Fibroblast of mammary gland (primary cell): ENCODE measurements at regions not wholly inside any gene's neighbourhood (a gene's known extent, or its start where the extent isn't known, plus 50 kb on each side); places are given as distances from the start of the nearest gene placed in this dataset.
A peak's percentile ranks its signal among the peaks of the same experiment; 100 is the strongest.
"Not testable (repeated sequence)": the region's sequence is repeated elsewhere in the genome, so short reads cannot be mapped to it uniquely, and the experiment has no call there.

Source experiments
- DNase-seq: peaks from one replicate; pipeline ENCODE4 v3.0.0-alpha.2; 2010; ENCODE audit warnings: low read depth
- H3K4me3 ChIP-seq: 2 replicates; pipeline ENCODE4 v1.5.1; 2011; ENCODE audit warnings: low read depth, mild to moderate bottlenecking, low read length, moderate library complexity; ENCODE audit not compliant: control insufficient read depth
- CTCF ChIP-seq: conservative IDR thresholded peaks from 2 replicates; pipeline ENCODE4 v1.5.1; 2011; ENCODE audit warnings: low read depth, low read length, inconsistent platforms; ENCODE audit not compliant: control insufficient read depth, insufficient read depth

GRCh38 chr18:14382666-14383065 lies 160.7 kb downstream of the POTEC start:
- DNase-seq, H3K4me3 ChIP-seq: not testable (repeated sequence)

- not testable (repeated sequence) for DNase-seq, H3K4me3 ChIP-seq
Observed at GRCh38 chr18:14379489-14379888, 163.9 kb downstream of the POTEC start.

DNA sequence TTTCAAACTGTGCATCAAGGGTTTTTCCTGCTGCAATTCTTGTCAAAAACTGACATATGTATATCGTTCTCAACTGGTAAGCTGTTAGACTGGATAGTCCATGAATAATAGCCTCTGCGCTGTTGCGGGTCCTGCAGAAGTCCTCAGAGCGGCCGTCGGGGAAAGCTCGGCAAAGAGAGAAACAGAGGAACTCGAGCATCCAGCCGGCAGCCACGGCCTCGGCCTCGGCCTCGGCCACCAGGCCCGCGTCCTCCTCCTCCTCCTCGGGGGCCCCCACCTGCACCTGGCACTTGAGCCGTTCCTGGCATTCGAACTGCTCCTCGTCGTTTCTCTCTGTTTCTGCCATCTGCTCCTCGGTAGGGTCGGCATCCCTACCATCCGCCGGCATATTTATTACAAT lies 165.0 kb downstream of the POTEC start:
- not testable (repeated sequence) for H3K4me3 ChIP-seq, DNase-seq

DNA sequence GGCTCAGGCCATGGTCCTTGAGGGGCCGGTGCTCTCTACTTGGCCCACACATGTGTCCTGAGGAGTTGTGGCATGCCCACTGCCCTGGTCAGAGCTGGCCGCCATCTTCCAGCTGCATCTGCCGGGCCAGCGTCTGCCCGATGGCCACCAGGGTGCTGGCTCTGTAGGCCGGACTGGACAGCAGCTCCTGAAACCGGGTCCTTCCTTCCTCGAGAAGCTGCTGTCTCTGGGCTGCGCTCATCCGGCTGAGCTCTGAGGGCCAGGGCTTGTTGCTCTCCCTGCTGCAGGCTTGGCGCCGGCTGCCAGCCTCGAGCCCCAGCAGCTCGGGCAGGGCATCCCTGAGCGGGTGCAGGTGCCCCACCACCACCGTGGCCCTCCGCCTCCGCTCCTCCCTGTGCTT lies 182.1 kb downstream of the POTEC start:
- H3K4me3 ChIP-seq, DNase-seq: not testable (repeated sequence)

DNA sequence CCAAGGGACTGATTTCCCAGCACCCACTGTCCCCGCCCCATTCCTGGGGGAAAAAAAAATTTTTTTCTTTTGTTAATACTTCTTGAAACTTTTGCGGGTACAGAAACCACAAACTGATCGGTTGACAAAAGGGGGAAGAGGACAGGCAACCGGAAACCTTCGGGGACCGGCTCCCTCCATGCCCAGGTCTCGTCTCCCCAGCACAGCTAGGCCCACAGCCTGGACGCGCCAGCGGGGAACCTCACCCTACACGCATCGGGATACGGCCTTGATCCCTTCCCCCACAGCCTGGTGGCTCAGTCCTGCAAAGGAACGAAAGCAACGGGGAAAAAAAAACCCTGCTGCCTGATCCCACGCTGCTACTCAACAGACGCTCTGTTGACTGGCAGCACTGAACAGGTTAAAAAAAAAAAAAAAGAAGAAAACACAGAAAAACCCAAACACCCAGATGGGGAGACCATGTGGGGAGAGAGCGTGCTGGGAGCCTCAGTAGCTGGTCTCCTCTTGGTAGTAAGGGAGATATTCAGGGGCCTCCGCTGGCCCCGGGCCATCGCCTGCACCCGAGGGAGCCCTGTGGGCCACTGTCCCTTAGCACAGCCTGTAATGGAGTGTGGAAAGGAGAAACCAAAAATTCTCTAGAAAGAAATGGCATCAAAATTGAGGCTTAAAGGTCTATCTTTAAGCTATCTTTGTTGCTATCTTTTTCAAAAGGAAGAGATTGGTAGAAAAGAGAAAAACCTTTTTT lies 185.7 kb downstream of the POTEC start:
- not testable (repeated sequence) for DNase-seq, H3K4me3 ChIP-seq

DNA sequence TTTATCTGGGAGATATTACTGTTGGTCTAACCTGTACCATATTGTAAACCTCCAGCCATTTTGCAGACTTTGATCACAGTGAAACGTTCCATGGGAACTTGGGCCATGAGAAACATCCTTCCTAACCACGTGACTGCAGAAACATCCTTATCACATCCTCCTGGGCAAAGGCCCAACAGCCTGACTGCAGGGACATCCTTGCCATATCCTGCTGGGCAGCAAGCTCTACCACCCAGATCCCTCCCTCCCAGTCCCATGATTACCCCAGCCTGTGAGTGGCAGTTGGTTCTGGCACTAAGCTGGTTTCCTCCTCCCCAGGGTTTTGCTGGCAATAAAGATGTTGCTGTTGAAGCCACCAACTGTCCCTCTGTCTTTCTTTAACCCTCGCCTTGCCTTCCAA lies 201.2 kb downstream of the POTEC start:
- DNase-seq, H3K4me3 ChIP-seq: not testable (repeated sequence)

DNA sequence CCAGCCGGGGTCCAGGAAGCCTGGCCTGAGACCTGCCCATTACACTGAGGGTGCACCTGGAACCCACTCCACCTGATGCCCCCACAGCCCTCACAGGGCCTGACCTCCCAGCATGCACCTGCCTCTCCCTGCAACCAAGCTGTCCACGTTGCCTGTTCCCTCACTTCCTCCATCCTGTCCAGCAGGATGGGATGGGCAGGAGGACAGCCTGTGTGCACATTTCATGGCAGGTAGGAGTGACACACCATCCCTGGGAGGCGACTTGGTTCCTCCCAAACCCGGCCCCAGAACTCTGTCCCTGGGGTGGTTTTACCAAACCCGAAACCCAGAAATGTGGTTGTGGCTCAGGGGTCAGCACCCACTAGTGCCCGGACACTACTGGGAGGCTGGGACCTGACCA lies 203.8 kb upstream of the ZNF519 start:
- H3K4me3 ChIP-seq, DNase-seq: not testable (repeated sequence)

DNA sequence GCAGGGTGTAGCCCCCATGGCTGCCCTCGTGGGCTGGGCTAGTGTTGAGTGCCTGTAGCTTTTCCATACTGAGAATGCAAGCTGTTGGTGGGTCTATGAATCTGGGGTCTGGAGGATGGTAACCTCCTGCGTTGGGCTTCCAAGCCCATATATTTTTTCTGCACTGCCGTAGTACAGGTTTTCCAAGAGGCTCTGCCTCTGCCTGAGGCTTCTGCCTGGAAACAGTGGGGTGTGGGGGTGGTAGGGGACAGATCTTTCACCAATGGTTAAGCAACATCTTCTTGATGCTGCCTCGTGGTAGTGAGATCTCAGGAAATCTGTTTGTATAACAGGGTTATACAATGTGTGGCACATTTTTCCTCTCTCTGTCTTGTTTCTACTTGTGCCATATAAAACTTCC lies 189.0 kb upstream of the ZNF519 start:
- DNase-seq, H3K4me3 ChIP-seq: not testable (repeated sequence)

DNA sequence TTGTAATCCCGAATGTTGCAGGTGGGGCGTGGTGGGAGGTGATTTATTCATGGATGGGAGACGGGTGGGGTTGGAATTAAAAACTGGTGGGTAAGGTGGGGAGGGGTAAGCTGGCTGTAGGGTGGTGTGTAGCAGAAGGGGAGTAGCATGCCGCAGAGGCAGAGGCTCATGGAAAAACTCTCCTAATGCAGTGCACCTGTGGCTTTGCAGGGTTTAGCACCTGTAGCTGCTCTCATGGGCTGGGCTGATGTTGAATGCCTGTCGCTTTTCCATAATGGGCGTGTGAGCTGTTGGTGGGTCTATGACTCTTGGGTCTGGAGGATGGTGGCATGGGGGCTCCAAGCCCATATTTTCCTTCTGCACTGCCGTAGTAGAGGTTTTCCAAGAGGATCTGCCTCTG lies 169.0 kb upstream of the ZNF519 start:
- H3K4me3 ChIP-seq, DNase-seq: not testable (repeated sequence)

DNA sequence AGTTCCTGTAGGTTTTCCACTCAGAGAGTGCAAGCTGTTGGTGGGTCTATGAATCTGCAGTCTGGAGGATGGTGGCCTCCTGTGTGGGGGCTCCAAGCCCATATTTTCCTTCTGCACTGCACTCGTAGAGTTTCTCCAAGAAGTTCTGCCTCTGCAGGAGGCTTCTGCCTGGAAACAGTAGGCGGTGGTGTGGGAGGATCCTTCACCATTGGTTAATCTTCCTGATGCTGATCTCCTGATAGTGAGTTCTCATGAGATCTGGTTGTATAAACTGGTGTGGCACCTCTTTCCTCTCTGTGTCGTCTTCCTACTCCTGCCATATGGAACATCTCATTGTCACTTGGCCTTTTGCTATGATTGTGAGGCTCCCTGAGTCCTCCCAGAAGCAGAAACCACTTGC lies 162.8 kb upstream of the ZNF519 start:
- DNase-seq, H3K4me3 ChIP-seq: not testable (repeated sequence)

- no peak for TF ChIP-seq CTCF
- no peak overlapping the region for H3K4me3 ChIP-seq
- DNase-seq: no peak
Observed at GRCh38 chr18:14285053-14285452, 152.8 kb upstream of the ZNF519 start.

GRCh38 chr18:14275391-14275790 lies 143.2 kb upstream of the ZNF519 start:
- DNase-seq, H3K4me3 ChIP-seq: not testable (repeated sequence)

- H3K4me3 ChIP-seq, DNase-seq: not testable (repeated sequence)
Observed at GRCh38 chr18:14265637-14266410, 133.6 kb upstream of the ZNF519 start.

GRCh38 chr18:14262786-14263185 lies 130.6 kb upstream of the ZNF519 start:
- not testable (repeated sequence) for H3K4me3 ChIP-seq, DNase-seq

DNA sequence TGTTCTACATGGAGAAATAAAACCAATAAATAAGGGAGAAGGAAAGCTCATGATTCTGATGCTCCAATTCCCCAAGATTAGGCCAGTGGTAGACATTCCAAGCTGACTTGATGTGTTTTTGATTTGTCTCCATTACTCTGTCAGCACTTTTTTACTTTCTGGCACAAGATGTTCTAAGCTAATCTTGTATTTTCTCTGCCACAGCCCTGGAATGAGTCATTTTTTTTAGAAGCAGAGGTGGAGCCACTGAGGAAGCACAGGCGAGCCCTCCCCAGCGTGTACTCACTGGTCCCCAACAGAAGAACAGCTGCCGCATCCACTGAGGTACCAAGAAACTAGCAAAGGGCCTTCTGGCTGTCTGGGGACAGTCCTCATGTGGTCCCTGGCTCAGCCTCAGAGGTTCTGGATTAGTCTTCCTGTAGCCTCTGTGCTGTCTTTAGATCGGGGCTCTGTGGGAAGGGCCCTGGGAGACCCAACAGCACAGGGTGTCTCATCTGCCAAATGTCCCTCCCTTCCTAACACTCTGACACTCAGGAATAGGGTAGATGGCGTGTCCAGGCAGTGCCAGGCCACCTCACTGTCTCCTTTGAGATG lies 117.9 kb upstream of the ZNF519 start:
- peak; percentile 62 for DNase-seq
- not testable (repeated sequence) for H3K4me3 ChIP-seq

DNA sequence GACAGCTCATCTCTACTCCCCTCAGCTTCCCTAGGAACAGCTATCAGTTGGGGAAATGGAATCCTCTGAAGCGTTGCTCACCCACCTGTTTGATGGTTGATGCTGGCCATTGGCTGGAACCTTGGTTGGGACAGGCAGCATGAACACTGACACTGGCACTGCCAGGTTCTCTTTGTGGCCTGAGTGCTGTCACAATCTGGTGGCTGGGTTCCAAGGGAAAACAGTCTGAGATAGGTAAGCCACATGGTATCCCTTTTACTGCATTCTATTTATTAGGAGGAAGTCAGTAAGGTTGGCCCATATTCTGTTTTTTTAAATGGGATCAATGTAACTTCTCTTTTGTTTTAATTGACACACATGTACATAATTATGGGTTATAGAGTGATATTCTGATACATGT lies 107.0 kb upstream of the ZNF519 start:
- not testable (repeated sequence) for DNase-seq, H3K4me3 ChIP-seq

- H3K4me3 ChIP-seq: not testable (repeated sequence)
- peak; percentile 6 for DNase-seq
Observed at GRCh38 chr18:14236356-14237048, 104.3 kb upstream of the ZNF519 start.
